Fibroblast of pulmonary artery (primary cell): ENCODE measurements at regions not wholly inside any gene's neighbourhood (a gene's known extent, or its start where the extent isn't known, plus 50 kb on each side); places are given as distances from the start of the nearest gene placed in this dataset.
A peak's percentile ranks its signal among the peaks of the same experiment; 100 is the strongest.

Experiments used
- DNase-seq: peaks from one replicate; pipeline ENCODE4 v3.0.0-alpha.2; 2010; ENCODE audit warnings: low read depth
- H3K4me3 ChIP-seq: replicated peaks from 2 replicates; pipeline ENCODE4 v1.5.1; 2011; ENCODE audit warnings: low read depth, mild to moderate bottlenecking, control low read depth, low read length, moderate library complexity
- CTCF ChIP-seq: IDR thresholded peaks from 2 replicates; pipeline ENCODE4 v1.5.1; 2011; ENCODE audit warnings: mild to moderate bottlenecking, control low read depth, low read length, inconsistent platforms; ENCODE audit errors: missing control alignments

- H3K4me3 ChIP-seq: no peak overlapping the region
- DNase-seq: peak; percentile 99
- TF ChIP-seq CTCF: no peak
Measured at GRCh38 chr6:14841901-14842421, 403.9 kb upstream of the JARID2 start.

DNA sequence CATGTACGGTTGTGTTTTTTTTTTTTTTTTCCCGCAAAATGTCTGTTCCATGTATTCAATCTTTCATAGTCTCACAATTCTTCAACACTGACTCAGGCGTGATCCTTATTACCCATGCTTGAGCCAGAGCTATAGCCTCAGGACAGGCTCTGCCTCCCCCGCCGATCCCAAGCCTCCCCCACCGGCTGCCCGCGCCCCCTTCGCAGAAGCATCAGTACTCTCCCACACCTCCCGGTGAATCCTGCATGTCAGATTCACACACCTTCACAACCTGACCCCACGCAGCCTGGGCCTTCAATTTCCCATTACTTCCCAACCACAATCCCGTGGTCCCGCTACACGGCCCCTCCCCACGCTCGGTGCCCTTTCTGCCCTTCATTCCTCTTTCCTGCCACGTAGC, 401.5 kb upstream of the JARID2 start:
- TF ChIP-seq CTCF: no peak
- no peak overlapping the region for H3K4me3 ChIP-seq
- DNase-seq: no peak

- H3K4me3 ChIP-seq: no peak overlapping the region
- TF ChIP-seq CTCF: no peak
- no peak for DNase-seq
Measured at GRCh38 chr6:14848019-14848418, 397.9 kb upstream of the JARID2 start.

DNA sequence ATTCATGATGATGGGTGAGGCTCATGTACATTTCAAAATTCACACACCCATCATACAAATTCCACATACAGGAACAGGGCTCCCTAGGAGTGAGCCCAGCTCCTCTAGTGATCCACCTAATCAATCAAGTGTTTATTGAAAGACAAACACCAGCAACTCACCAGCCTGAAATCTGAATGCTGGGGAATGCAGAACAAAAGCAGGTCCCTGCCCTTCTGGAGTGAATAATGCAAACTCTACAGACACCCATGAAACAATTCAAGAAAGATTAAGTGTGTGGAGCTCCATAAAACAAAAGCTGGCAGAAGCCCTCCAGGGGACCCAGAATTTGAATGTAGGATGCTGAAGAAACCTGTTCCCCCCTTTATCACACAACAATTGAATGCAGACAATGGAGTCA, 396.7 kb upstream of the JARID2 start:
- no peak for TF ChIP-seq CTCF
- DNase-seq: no peak
- H3K4me3 ChIP-seq: no peak overlapping the region

DNA sequence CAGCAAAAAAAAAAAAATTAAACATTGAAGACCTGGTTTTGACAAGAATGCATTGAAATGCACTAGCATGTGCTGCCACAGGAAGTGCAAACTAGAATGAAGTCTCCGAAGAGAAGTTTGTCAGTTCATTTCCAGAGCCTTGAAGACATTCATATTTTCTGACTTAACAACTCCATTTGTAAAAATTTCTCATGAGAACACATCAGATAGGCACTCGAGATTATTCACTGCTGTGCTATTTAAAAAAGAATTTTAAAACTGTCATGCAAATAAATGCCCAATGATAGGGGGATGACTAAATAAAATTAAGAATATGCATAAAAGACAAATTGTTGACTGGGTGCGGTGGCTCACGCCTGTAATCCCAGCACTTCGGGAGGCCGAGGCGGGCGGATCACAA, 394.6 kb upstream of the JARID2 start:
- no peak for TF ChIP-seq CTCF
- no peak overlapping the region for H3K4me3 ChIP-seq
- DNase-seq: peak; percentile 17

DNA sequence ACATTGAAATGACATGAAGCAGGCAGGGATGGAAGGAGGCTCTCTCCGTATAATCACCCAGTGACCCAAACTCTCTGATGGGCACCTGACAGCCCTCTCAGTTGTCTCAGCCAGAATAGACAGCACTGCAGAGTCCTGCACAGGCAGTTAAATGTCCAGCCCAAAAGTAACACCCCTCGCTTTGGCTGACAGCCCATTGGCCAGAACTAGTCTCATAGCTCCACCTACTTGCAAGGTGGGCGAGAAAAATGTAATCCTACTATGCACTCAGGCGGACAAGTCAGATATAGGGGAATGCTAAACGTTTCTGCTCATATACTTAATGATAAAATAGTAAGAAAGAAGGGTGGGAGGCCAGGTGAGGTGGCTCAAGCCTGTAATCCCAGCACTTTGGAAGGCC, 393.5 kb upstream of the JARID2 start:
- H3K4me3 ChIP-seq: no peak overlapping the region
- no peak for TF ChIP-seq CTCF
- DNase-seq: no peak

GRCh38 chr6:14856177-14856576, 389.7 kb upstream of the JARID2 start:
- TF ChIP-seq CTCF: no peak
- H3K4me3 ChIP-seq: no peak overlapping the region
- no peak for DNase-seq
